H1 (cell line): ENCODE measurements at regions not wholly inside any gene's neighbourhood (a gene's known extent, or its start where the extent isn't known, plus 50 kb on each side); places are given as distances from the start of the nearest gene placed in this dataset.
A peak's percentile ranks its signal among the peaks of the same experiment; 100 is the strongest.

Source experiments
- CTCF ChIA-PET: fragments of 300-600 bp; sonication (Branson Sonifier 250); formaldehyde crosslinking; loops from one replicate; lab custom pipeline; 2021; ENCODE audit not compliant: partially characterized antibody; lab: Charles Lee
- POLR2A ChIA-PET: fragments of 300-600 bp; sonication (Branson Sonifier 250); formaldehyde crosslinking; loops from one replicate; lab custom pipeline; 2021; ENCODE audit warnings: inconsistent platforms; ENCODE audit not compliant: partially characterized antibody; lab: Charles Lee
- DNase-seq, 2 experiments: peaks; one replicate each; pipeline versions ENCODE4 v3.0.0 to v3.0.0-alpha.2; 2010 to 2022; ENCODE audit warnings: low spot score in 2 of 2, low read depth in 1 of 2, mixed read lengths in 1 of 2
- FAIRE-seq: peaks from 2 replicates; lab custom pipeline; 2011; peaks lifted over from hg19 to GRCh38; lab: Jason Lieb, UNC
- H2AFZ ChIP-seq: 2 replicates; pipeline ENCODE4 v1.8.1; 2012; ENCODE audit warnings: low read length, inconsistent platforms
- H2AK5ac ChIP-seq: 2 replicates; pipeline ENCODE4 v1.6.1; 2013; ENCODE audit warnings: low read depth, low read length
- H2BK120ac ChIP-seq: replicated peaks from 2 replicates; pipeline ENCODE3; 2013; ENCODE audit warnings: low read depth, low read length, inconsistent platforms
- H2BK12ac ChIP-seq: 2 replicates; pipeline ENCODE4 v1.6.1; 2013; ENCODE audit warnings: low read depth, low read length
- H2BK15ac ChIP-seq: 2 replicates; pipeline ENCODE4 v1.6.1; 2013; ENCODE audit warnings: low read length
- H2BK20ac ChIP-seq: 2 replicates; pipeline ENCODE4 v1.6.1; 2013; ENCODE audit warnings: low read length
- H2BK5ac ChIP-seq: 2 replicates; pipeline ENCODE4 v1.6.1; 2013; ENCODE audit warnings: low read depth, low read length
- H3K14ac ChIP-seq: 2 replicates; pipeline ENCODE4 v1.6.1; 2013; ENCODE audit warnings: inconsistent platforms; ENCODE audit not compliant: insufficient read length
- H3K18ac ChIP-seq: 2 replicates; pipeline ENCODE4 v1.6.1; 2013; ENCODE audit warnings: low read length; ENCODE audit errors: extremely low read depth
- H3K23ac ChIP-seq: 2 replicates; pipeline ENCODE4 v1.6.1; 2013; ENCODE audit warnings: inconsistent platforms; ENCODE audit not compliant: insufficient read length
- H3K23me2 ChIP-seq: 2 replicates; pipeline ENCODE4 v1.6.1; 2013; ENCODE audit warnings: low read depth, low read length
- H3K27ac ChIP-seq: 2 replicates; pipeline ENCODE4 v1.6.1; 2011; ENCODE audit warnings: low read depth, low read length, inconsistent platforms
- H3K27me3 ChIP-seq, 4 experiments: replicated peaks in 1 of 4; 1 replicate in 1 of 4; 2 replicates in 3 of 4; pipeline versions ENCODE4 v1.6.1 to v1.8.1; 2011 to 2013; ENCODE audit warnings: low read length in 3 of 4, mild to moderate bottlenecking in 3 of 4, inconsistent platforms in 2 of 4, mixed read lengths in 2 of 4, moderate library complexity in 1 of 4; ENCODE audit not compliant: control insufficient read depth in 3 of 4, insufficient read depth in 3 of 4; ENCODE audit errors: extremely low read depth in 1 of 4
- H3K36me3 ChIP-seq, 4 experiments: 2 replicates each; pipeline versions ENCODE4 v1.6.1 to v1.8.1; 2011 to 2013; ENCODE audit warnings: mild to moderate bottlenecking in 4 of 4, low read length in 3 of 4, moderate library complexity in 2 of 4, control low read depth in 1 of 4, inconsistent platforms in 1 of 4; ENCODE audit not compliant: insufficient read depth in 4 of 4, control insufficient read depth in 2 of 4
- H3K4ac ChIP-seq: replicated peaks from 2 replicates; pipeline ENCODE3; 2013; ENCODE audit warnings: low read length, low read depth, mixed read lengths, inconsistent platforms; ENCODE audit not compliant: insufficient read length
- H3K4me1 ChIP-seq, 4 experiments: replicated peaks in 1 of 4; 1 replicate in 1 of 4; 2 replicates in 3 of 4; pipeline versions ENCODE4 v1.6.1 to v1.8.1; 2011 to 2013; ENCODE audit warnings: low read length in 3 of 4, inconsistent platforms in 2 of 4, mixed read lengths in 1 of 4; ENCODE audit not compliant: insufficient read depth in 4 of 4, control insufficient read depth in 3 of 4
- H3K4me2 ChIP-seq, 2 experiments: 2 replicates each; pipeline versions ENCODE4 v1.6.1 to v1.8.1; 2011 to 2013; ENCODE audit warnings: low read depth in 2 of 2, low read length in 2 of 2, control low read depth in 1 of 2, inconsistent platforms in 1 of 2, mild to moderate bottlenecking in 1 of 2; ENCODE audit not compliant: insufficient read depth in 1 of 2
- H3K4me3 ChIP-seq, 4 experiments: fragments of 200-600, 300-600 bp in 1 of 4; sonication (generic), shearing (Covaris generic), sonication (Bioruptor Twin) in 1 of 4; 2 replicates each; pipeline versions ENCODE4 v1.5.1 to v1.8.1; 2011 to 2016; ENCODE audit warnings: low read length in 4 of 4, low read depth in 3 of 4, control low read depth in 2 of 4, inconsistent platforms in 2 of 4, mild to moderate bottlenecking in 2 of 4, mixed read lengths in 1 of 4, moderate library complexity in 1 of 4; ENCODE audit not compliant: insufficient read depth in 2 of 4; ENCODE audit errors: extremely low read depth in 1 of 4
- H3K56ac ChIP-seq: replicated peaks from 2 replicates; pipeline ENCODE3; 2013; ENCODE audit warnings: low read depth, mild to moderate bottlenecking, mixed read lengths, low read length, inconsistent platforms; ENCODE audit not compliant: insufficient read length
- H3K79me1 ChIP-seq: 2 replicates; pipeline ENCODE4 v1.6.1; 2013; ENCODE audit warnings: low read depth, low read length, control low read depth
- H3K79me2 ChIP-seq, 2 experiments: 2 replicates each; pipeline versions ENCODE4 v1.6.1 to v1.8.1; 2012 to 2013; ENCODE audit warnings: low read length in 2 of 2, mild to moderate bottlenecking in 2 of 2, inconsistent platforms in 1 of 2; ENCODE audit not compliant: insufficient read depth in 2 of 2, control insufficient read depth in 1 of 2
- H3K9ac ChIP-seq, 4 experiments: replicated peaks in 1 of 4; 1 replicate in 1 of 4; 2 replicates in 3 of 4; pipeline versions ENCODE4 v1.6.1 to v1.8.1; 2011 to 2013; ENCODE audit warnings: low read depth in 3 of 4, low read length in 3 of 4, control low read depth in 2 of 4, mild to moderate bottlenecking in 2 of 4, moderate library complexity in 2 of 4, inconsistent platforms in 1 of 4; ENCODE audit errors: extremely low read depth in 1 of 4
- H3K9me3 ChIP-seq, 2 experiments: 2 replicates each; pipeline versions ENCODE4 v1.6.1 to v1.8.1; 2012 to 2013; ENCODE audit warnings: mild to moderate bottlenecking in 2 of 2, moderate library complexity in 2 of 2, control low read depth in 1 of 2, inconsistent platforms in 1 of 2, low read depth in 1 of 2, low read length in 1 of 2, mixed read lengths in 1 of 2; ENCODE audit not compliant: insufficient read depth in 2 of 2
- H4K20me1 ChIP-seq, 2 experiments: replicated peaks in 1 of 2; 2 replicates each; pipeline versions ENCODE3 to v1.8.1; 2011 to 2013; ENCODE audit warnings: inconsistent platforms in 2 of 2, low read length in 2 of 2, mild to moderate bottlenecking in 1 of 2; ENCODE audit not compliant: insufficient read depth in 2 of 2, control insufficient read depth in 1 of 2
- H4K5ac ChIP-seq: 2 replicates; pipeline ENCODE4 v1.6.1; 2013; ENCODE audit warnings: low read length, low read depth, mixed read lengths, inconsistent platforms; ENCODE audit not compliant: insufficient read length
- H4K8ac ChIP-seq: 2 replicates; pipeline ENCODE4 v1.8.0; 2013; ENCODE audit warnings: mild to moderate bottlenecking, moderate library complexity, low read length, inconsistent platforms; ENCODE audit not compliant: insufficient read depth; ENCODE audit errors: extremely low read depth
- H4K91ac ChIP-seq: replicated peaks from 2 replicates; pipeline ENCODE3; 2013; ENCODE audit warnings: low read length, mixed read lengths, inconsistent platforms; ENCODE audit not compliant: insufficient read length
- NRF1 ChIP-seq: IDR thresholded peaks from 2 replicates; pipeline ENCODE4 v1.6.1; 2011; ENCODE audit warnings: mild to moderate bottlenecking, low read depth, low read length, improper control_type of control experiment
- TAF7 ChIP-seq: optimal IDR thresholded peaks from 2 replicates; pipeline ENCODE3; 2011; ENCODE audit warnings: low read depth, mild to moderate bottlenecking, inconsistent platforms, low read length, moderate library complexity, borderline replicate concordance
- WGBS, 2 experiments: shearing (Covaris generic) in 1 of 2; methylation state at CpG; one replicate each; pipeline versions ENCODE4 v1.1.6 to v1.1.7; 2013 to 2015; ENCODE audit warnings: low lambda C conversion rate in 2 of 2, mixed read lengths in 2 of 2, inconsistent platforms in 1 of 2, low coverage in 1 of 2, missing lambda C conversion rate in 1 of 2; ENCODE audit not compliant: insufficient replicate concordance in 2 of 2, insufficient coverage in 1 of 2, insufficient read length in 1 of 2; ENCODE audit errors: extremely low coverage in 1 of 2, missing lambda C conversion rate in 1 of 2; 5-methylcytosine and 5-hydroxymethylcytosine counted together

DNA sequence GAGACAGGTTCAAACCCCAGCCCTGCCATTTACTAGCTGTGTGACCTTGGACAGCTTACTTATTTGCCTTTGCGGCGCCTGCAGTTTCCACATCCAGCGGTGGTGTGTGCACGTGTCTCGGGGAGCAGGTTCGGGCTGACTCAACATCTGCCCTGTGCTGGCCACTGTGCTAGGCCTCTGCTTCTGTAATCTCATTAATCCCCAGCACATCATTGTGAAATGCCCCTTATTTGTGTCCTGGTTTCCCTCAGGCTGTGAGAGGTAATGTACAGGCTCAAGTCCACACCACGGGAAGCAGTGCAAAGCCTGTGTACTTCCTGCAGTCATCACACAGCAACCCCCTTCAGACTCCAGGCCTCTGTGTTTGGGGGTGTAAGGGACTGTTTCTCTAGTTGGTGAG is 285.7 kb downstream of the RPS24 start:
- H2BK12ac ChIP-seq: 0 out of 2 replicates have a peak overlapping the region, but pooled peaks have one; percentile 17
- no peak overlapping the region for H2BK20ac ChIP-seq
- no peak overlapping the region for H3K9ac ChIP-seq
- no peak overlapping the region for H4K5ac ChIP-seq
- POLR2A ChIA-PET: no interaction called here
- TF ChIP-seq NRF1 (no peak), TAF7 (no peak)
- no peak overlapping the region for H2AFZ ChIP-seq
- H2BK15ac ChIP-seq: peak overlapping the region; percentile 29; the same call in 1 of the 2 replicates
- no peak overlapping the region for H3K4ac ChIP-seq
- 91% methylated on average over 7 of the region's 7 CpGs; no CpG with 5 or more reads in 1 of the 2 experiments for WGBS, 2 experiments
- DNase-seq (no peak), FAIRE-seq (no peak)
- H3K27ac ChIP-seq: no peak overlapping the region
- no peaks in the 10 kb centered on the region for H3K79me1 ChIP-seq
- no peak overlapping the region for H2BK5ac ChIP-seq
- H3K9me3 ChIP-seq: no peaks in the 10 kb centered on the region
- no peak overlapping the region for H3K56ac ChIP-seq
- no peak overlapping the region for H3K14ac ChIP-seq
- CTCF ChIA-PET: interaction anchor here (0.5 to 1.6 kb wide), 5 partner anchors 60 to 876 kb away, joined by 3 to 4 read pairs (median 3); no protein-coding TSS in a partner anchor
- H3K36me3 ChIP-seq: no peaks in the 10 kb centered on the region
- H3K18ac ChIP-seq: no peak overlapping the region
- no peak overlapping the region for H3K4me2 ChIP-seq
- no peak overlapping the region for H4K8ac ChIP-seq
- H3K23me2 ChIP-seq: no peaks in the 10 kb centered on the region
- no peak overlapping the region for H3K4me3 ChIP-seq
- no peaks in the 10 kb centered on the region for H3K79me2 ChIP-seq
- H4K20me1 ChIP-seq: no peaks in the 10 kb centered on the region
- no peaks in the 10 kb centered on the region for H3K27me3 ChIP-seq
- H2AK5ac ChIP-seq: no peak overlapping the region
- no peak overlapping the region for H3K23ac ChIP-seq
- H2BK120ac ChIP-seq: no peak overlapping the region
- H4K91ac ChIP-seq: no peak overlapping the region
- H3K4me1 ChIP-seq: no peaks in the 10 kb centered on the region; a peak in 1 of 7 replicates
